GM23338 (cell line): ENCODE measurements at regions not wholly inside any gene's neighbourhood (a gene's known extent, or its start where the extent isn't known, plus 50 kb on each side); places are given as distances from the start of the nearest gene placed in this dataset.

ENCODE experiments used
- ATAC-seq: fragments of 200-7000 bp; cut with Tn5 transposase; 3 replicates; pipeline ENCODE4 v1.9.1; 2020
- DNase-seq: peaks from one replicate; pipeline ENCODE4 v3.0.0-alpha.2; 2015; ENCODE audit warnings: low spot score
- H2AFZ ChIP-seq: fragments of 200-600 bp; sonication (generic); 2 replicates; pipeline ENCODE4 v1.8.0; 2016; ENCODE audit warnings: antibody characterized with exemption, mild to moderate bottlenecking, moderate library complexity
- H3F3A ChIP-seq: fragments of 200-600 bp; sonication (generic); replicated peaks from 2 replicates; pipeline ENCODE4 v1.8.0; 2017; ENCODE audit warnings: antibody characterized with exemption, mixed run types, low read depth
- H3K27ac ChIP-seq: fragments of 200-600 bp; sonication (generic); 2 replicates; pipeline ENCODE4 v1.6.1; 2016; ENCODE audit warnings: low read depth
- H3K27me3 ChIP-seq: fragments of 200-600 bp; sonication (generic); 2 replicates; pipeline ENCODE4 v1.8.0; 2016; ENCODE audit warnings: mild to moderate bottlenecking, mixed run types, moderate library complexity; ENCODE audit not compliant: insufficient read depth
- H3K36me3 ChIP-seq: fragments of 200-600 bp; sonication (generic); 2 replicates; pipeline ENCODE4 v1.8.0; 2016; ENCODE audit warnings: mild to moderate bottlenecking; ENCODE audit not compliant: insufficient read depth
- H3K4me1 ChIP-seq: fragments of 200-600 bp; sonication (generic); 2 replicates; pipeline ENCODE4 v1.8.0; 2016; ENCODE audit warnings: mild to moderate bottlenecking, moderate library complexity; ENCODE audit not compliant: insufficient read depth
- H3K4me2 ChIP-seq: fragments of 200-600 bp; sonication (generic); 2 replicates; pipeline ENCODE4 v1.7.1; 2017; ENCODE audit warnings: mixed run types
- H3K4me3 ChIP-seq: fragments of 200-600 bp; sonication (generic); 2 replicates; pipeline ENCODE4 v1.6.1; 2016; ENCODE audit warnings: mixed run types
- H3K79me2 ChIP-seq: fragments of 200-600 bp; sonication (generic); replicated peaks from 2 replicates; pipeline ENCODE4 v1.8.0; 2017; ENCODE audit warnings: mild to moderate bottlenecking; ENCODE audit not compliant: insufficient read depth
- H3K9me2 ChIP-seq: fragments of 200-600 bp; sonication (generic); 2 replicates; pipeline ENCODE4 v1.8.0; 2017; ENCODE audit not compliant: insufficient read depth
- H4K20me1 ChIP-seq: fragments of 200-600 bp; sonication (generic); replicated peaks from 2 replicates; pipeline ENCODE4 v1.8.0; 2017; ENCODE audit warnings: mild to moderate bottlenecking; ENCODE audit not compliant: insufficient read depth
- H3K27ac Mint-ChIP-seq: 2 replicates; pipeline ENCODE4 v1.8.0; 2020; ENCODE audit warnings: inconsistent platforms, mild to moderate bottlenecking, moderate library complexity, mixed read lengths
- H3K27me3 Mint-ChIP-seq: 3 replicates; pipeline ENCODE4 v1.8.0; 2022; ENCODE audit warnings: low read depth, mild to moderate bottlenecking, moderate library complexity, mixed read lengths, inconsistent platforms; ENCODE audit not compliant: insufficient read depth, poor library complexity
- H3K36me3 Mint-ChIP-seq: 3 replicates; pipeline ENCODE4 v1.8.0; 2021; ENCODE audit warnings: low read depth, mild to moderate bottlenecking, inconsistent platforms, moderate library complexity, mixed read lengths
- H3K4me1 Mint-ChIP-seq: 3 replicates; pipeline ENCODE4 v1.8.0; 2020; ENCODE audit warnings: mild to moderate bottlenecking, inconsistent platforms, mixed read lengths
- H3K4me3 Mint-ChIP-seq: 3 replicates; pipeline ENCODE4 v1.8.0; 2021; ENCODE audit warnings: moderate library complexity, mild to moderate bottlenecking, inconsistent platforms, mixed read lengths
- H3K9me3 Mint-ChIP-seq: 3 replicates; pipeline ENCODE4 v1.8.0; 2020; ENCODE audit warnings: moderate library complexity, mild to moderate bottlenecking, inconsistent platforms, mixed read lengths
- CREB1 ChIP-seq: fragments of 250-450 bp; sonication (Bioruptor Pico); IDR thresholded peaks from 2 replicates; pipeline ENCODE4 v1.5.0; 2020; ENCODE audit warnings: low read depth, mild to moderate bottlenecking, moderate library complexity
- EZH2 ChIP-seq: fragments of 200-600 bp; sonication (generic); IDR thresholded peaks from one replicate; pipeline ENCODE4 v1.8.0; 2017; ENCODE audit warnings: antibody characterized with exemption, mild to moderate bottlenecking, low read depth; ENCODE audit not compliant: unreplicated experiment
- EZH2phosphoT487 ChIP-seq: fragments of 200-600 bp; sonication (generic); IDR thresholded peaks from one replicate; pipeline ENCODE4 v1.8.1; 2018; ENCODE audit warnings: antibody characterized with exemption; ENCODE audit not compliant: unreplicated experiment
- JUNB ChIP-seq: IDR thresholded peaks from one replicate; pipeline ENCODE4 v1.6.1; 2016; ENCODE audit warnings: antibody characterized with exemption; ENCODE audit not compliant: unreplicated experiment
- NANOG ChIP-seq: IDR thresholded peaks from 2 replicates; pipeline ENCODE4 v1.6.1; 2016; ENCODE audit warnings: antibody characterized with exemption, borderline replicate concordance
- POLR2AphosphoS5 ChIP-seq: IDR thresholded peaks from 2 replicates; pipeline ENCODE4 v1.6.1; 2016; ENCODE audit warnings: antibody characterized with exemption, low read depth
- REST ChIP-seq: IDR thresholded peaks from one replicate; pipeline ENCODE4 v1.6.1; 2018; ENCODE audit warnings: antibody characterized with exemption; ENCODE audit not compliant: unreplicated experiment
- STAT1 ChIP-seq: IDR thresholded peaks from one replicate; pipeline ENCODE4 v1.6.1; 2016; ENCODE audit warnings: antibody characterized with exemption; ENCODE audit not compliant: unreplicated experiment
- ZNF114 ChIP-seq: fragments of 250-450 bp; sonication (Bioruptor Pico); IDR thresholded peaks from 2 replicates; pipeline ENCODE4 v1.5.0; 2020; ENCODE audit warnings: mild to moderate bottlenecking, moderate library complexity
- ZNF331 ChIP-seq: fragments of 250-450 bp; sonication (Bioruptor Pico); IDR thresholded peaks from 2 replicates; pipeline ENCODE4 v1.5.0; 2020; ENCODE audit warnings: low read depth, mild to moderate bottlenecking, moderate library complexity
- TF ChIP-seq, protein P1 (sequence below), 2 experiments: fragments of 200-600 bp in 1 of 2; sonication (generic) in 1 of 2; conservative IDR thresholded peaks; 2 replicates each; pipeline versions ENCODE4 v1.5.1 to v1.6.1; 2016 to 2017; ENCODE audit warnings: antibody characterized with exemption in 2 of 2, low read depth in 2 of 2, mild to moderate bottlenecking in 2 of 2, moderate library complexity in 1 of 2
- TF ChIP-seq, protein P2 (sequence below): IDR thresholded peaks from 2 replicates; pipeline ENCODE4 v1.6.1; 2016; ENCODE audit warnings: antibody characterized with exemption

DNA sequence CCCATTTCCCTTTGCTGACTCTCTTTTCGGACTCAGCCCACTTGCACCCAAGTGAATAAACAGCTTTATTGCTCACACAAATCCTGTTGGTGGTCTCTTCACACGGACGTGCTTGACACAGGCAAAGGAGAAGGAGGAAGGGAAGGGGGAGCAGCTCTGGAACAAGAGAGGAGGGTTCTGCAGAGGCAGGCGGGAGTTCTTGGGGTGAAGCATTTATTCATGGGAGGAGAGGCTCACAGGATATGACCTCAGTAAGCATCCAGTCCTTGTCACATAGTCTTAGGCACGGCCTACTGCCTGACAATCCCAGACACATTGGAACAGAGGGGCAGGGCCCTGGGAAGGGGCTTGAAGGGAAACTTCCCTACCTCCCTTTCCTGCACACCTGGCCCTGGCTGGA lies 171.7 kb upstream of the HS6ST1 start (continued):
- no peak for TF ChIP-seq ZNF114 (CRISPR knock-in tag)
- no peak for TF ChIP-seq STAT1
- TF ChIP-seq NANOG, result no peak
- TF ChIP-seq REST, result no peak
- no peak for TF ChIP-seq POLR2AphosphoS5
- TF ChIP-seq EZH2, result no peak
- no peak for TF ChIP-seq CREB1 (CRISPR knock-in tag)
- TF ChIP-seq EZH2phosphoT487, result no peak
- TF ChIP-seq JUNB, result no peak
- TF ChIP-seq, protein P1, sequence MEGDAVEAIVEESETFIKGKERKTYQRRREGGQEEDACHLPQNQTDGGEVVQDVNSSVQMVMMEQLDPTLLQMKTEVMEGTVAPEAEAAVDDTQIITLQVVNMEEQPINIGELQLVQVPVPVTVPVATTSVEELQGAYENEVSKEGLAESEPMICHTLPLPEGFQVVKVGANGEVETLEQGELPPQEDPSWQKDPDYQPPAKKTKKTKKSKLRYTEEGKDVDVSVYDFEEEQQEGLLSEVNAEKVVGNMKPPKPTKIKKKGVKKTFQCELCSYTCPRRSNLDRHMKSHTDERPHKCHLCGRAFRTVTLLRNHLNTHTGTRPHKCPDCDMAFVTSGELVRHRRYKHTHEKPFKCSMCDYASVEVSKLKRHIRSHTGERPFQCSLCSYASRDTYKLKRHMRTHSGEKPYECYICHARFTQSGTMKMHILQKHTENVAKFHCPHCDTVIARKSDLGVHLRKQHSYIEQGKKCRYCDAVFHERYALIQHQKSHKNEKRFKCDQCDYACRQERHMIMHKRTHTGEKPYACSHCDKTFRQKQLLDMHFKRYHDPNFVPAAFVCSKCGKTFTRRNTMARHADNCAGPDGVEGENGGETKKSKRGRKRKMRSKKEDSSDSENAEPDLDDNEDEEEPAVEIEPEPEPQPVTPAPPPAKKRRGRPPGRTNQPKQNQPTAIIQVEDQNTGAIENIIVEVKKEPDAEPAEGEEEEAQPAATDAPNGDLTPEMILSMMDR (conservative IDR thresholded peaks at IDR 0.05; ENCODE audit: low read depth in 2 of 2), result no peak
- TF ChIP-seq ZNF331, result no peak

GRCh38 chr2:128490881-128491691 lies 172.4 kb upstream of the HS6ST1 start:
- H3K4me3 Mint-ChIP-seq, result peak overlapping the region; percentile 31
- Histone ChIP-seq H3K4me2 (peak overlapping the region; percentile 66), H3K27ac (peak overlapping the region; percentile 84), H3K36me3 (no peaks in the 10 kb centered on the region), H2AFZ (no peak overlapping the region), H3K9me2 (no peaks in the 10 kb centered on the region), H3K27me3 (no peaks in the 10 kb centered on the region; the same call in 1 of the 2 replicates), H4K20me1 (no peaks in the 10 kb centered on the region), H3K79me2 (no peaks in the 10 kb centered on the region), H3K4me1 (peaks cover 61% of the 10 kb centered on the region), H3K4me3 (peak overlapping the region; percentile 22; the same call in 1 of the 2 replicates), H3F3A (peaks cover 18% of the 10 kb centered on the region)
- H3K27ac Mint-ChIP-seq, result peak overlapping the region; percentile 81
- peak; percentile 15 for ATAC-seq
- no peak for DNase-seq
- TF ChIP-seq, protein P2, sequence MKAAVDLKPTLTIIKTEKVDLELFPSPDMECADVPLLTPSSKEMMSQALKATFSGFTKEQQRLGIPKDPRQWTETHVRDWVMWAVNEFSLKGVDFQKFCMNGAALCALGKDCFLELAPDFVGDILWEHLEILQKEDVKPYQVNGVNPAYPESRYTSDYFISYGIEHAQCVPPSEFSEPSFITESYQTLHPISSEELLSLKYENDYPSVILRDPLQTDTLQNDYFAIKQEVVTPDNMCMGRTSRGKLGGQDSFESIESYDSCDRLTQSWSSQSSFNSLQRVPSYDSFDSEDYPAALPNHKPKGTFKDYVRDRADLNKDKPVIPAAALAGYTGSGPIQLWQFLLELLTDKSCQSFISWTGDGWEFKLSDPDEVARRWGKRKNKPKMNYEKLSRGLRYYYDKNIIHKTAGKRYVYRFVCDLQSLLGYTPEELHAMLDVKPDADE, result no peak
- no peak for TF ChIP-seq JUNB
- peaks cover 62% of the 10 kb centered on the region for H3K4me1 Mint-ChIP-seq
- H3K27me3 Mint-ChIP-seq, result peaks cover 9% of the 10 kb centered on the region
- H3K9me3 Mint-ChIP-seq, result peaks cover 4% of the 10 kb centered on the region; the same call in 2 of the 3 replicates
- peaks cover 3% of the 10 kb centered on the region for H3K36me3 Mint-ChIP-seq
